8988T (cell line): ENCODE measurements at regions not wholly inside any gene's neighbourhood (a gene's known extent, or its start where the extent isn't known, plus 50 kb on each side); places are given as distances from the start of the nearest gene placed in this dataset.
"Not testable (repeated sequence)": the region's sequence is repeated elsewhere in the genome, so short reads cannot be mapped to it uniquely, and the experiment has no call there.

ENCODE experiments used
- DNase-seq: peaks from one replicate; pipeline ENCODE4 v3.0.0; 2011

- no peak for DNase-seq
Observed at GRCh38 chr4:15294832-15295231, 133.0 kb upstream of the C1QTNF7 start.

GRCh38 chr4:15295421-15296162 is 132.2 kb upstream of the C1QTNF7 start:
- no peak for DNase-seq

GRCh38 chr4:15297344-15297743 is 130.5 kb upstream of the C1QTNF7 start:
- no peak for DNase-seq

- no peak for DNase-seq
Observed at GRCh38 chr4:15299627-15300026, 128.2 kb upstream of the C1QTNF7 start.

- no peak for DNase-seq
Observed at GRCh38 chr4:15303052-15303641, 124.7 kb upstream of the C1QTNF7 start.

- DNase-seq, result no peak
Observed at GRCh38 chr4:15314974-15315373, 112.9 kb upstream of the C1QTNF7 start.

- DNase-seq, result no peak
Observed at GRCh38 chr4:15317246-15317645, 110.6 kb upstream of the C1QTNF7 start.

- DNase-seq, result no peak
Observed at GRCh38 chr4:15318621-15319348, 109.0 kb upstream of the C1QTNF7 start.

- no peak for DNase-seq
Observed at GRCh38 chr4:15320121-15320678, 107.6 kb upstream of the C1QTNF7 start.

GRCh38 chr4:15322006-15322405 is 105.8 kb upstream of the C1QTNF7 start:
- DNase-seq, result no peak

- no peak for DNase-seq
Observed at GRCh38 chr4:15325987-15326386, 101.8 kb upstream of the C1QTNF7 start.

- DNase-seq, result no peak
Observed at GRCh38 chr4:15327311-15328298, 100.2 kb upstream of the C1QTNF7 start.

- DNase-seq, result no peak
Observed at GRCh38 chr4:15331930-15332329, 95.9 kb upstream of the C1QTNF7 start.

GRCh38 chr4:15332377-15332776 is 95.5 kb upstream of the C1QTNF7 start:
- no peak for DNase-seq

GRCh38 chr4:15333692-15334633 is 93.9 kb upstream of the C1QTNF7 start:
- no peak for DNase-seq

GRCh38 chr4:15336410-15337167 is 91.2 kb upstream of the C1QTNF7 start:
- no peak for DNase-seq

- DNase-seq, result not testable (repeated sequence)
Observed at GRCh38 chr4:15337168-15337657, 90.6 kb upstream of the C1QTNF7 start.

- DNase-seq, result no peak
Observed at GRCh38 chr4:15339737-15340136, 88.1 kb upstream of the C1QTNF7 start.

GRCh38 chr4:15340332-15340731 is 87.5 kb upstream of the C1QTNF7 start:
- DNase-seq, result no peak
